Loucy (cell line): ENCODE measurements at regions not wholly inside any gene's neighbourhood (a gene's known extent, or its start where the extent isn't known, plus 50 kb on each side); places are given as distances from the start of the nearest gene placed in this dataset.

Experiments
- H2AFZ ChIP-seq: fragments of 200-600 bp; sonication (generic); 2 replicates; pipeline ENCODE4 v1.6.0; 2016; ENCODE audit warnings: antibody characterized with exemption, mild to moderate bottlenecking, low read length, moderate library complexity
- H3F3A ChIP-seq: fragments of 200-600 bp; 2 replicates; pipeline ENCODE4 v1.6.0; 2016; ENCODE audit warnings: antibody characterized with exemption, low read depth, mild to moderate bottlenecking
- H3K27me3 ChIP-seq: fragments of 200-600 bp; sonication (generic); 2 replicates; pipeline ENCODE4 v1.6.1; 2014; ENCODE audit warnings: low read length, mild to moderate bottlenecking; ENCODE audit not compliant: insufficient read depth, poor library complexity, severe bottlenecking
- H3K36me3 ChIP-seq: fragments of 200-600 bp; sonication (generic); 2 replicates; pipeline ENCODE4 v1.6.1; 2016; ENCODE audit warnings: low read length; ENCODE audit not compliant: insufficient read depth
- H3K4me1 ChIP-seq: fragments of 200-600 bp; sonication (generic); 2 replicates; pipeline ENCODE4 v1.5.1; 2014; ENCODE audit warnings: low read length, mild to moderate bottlenecking; ENCODE audit not compliant: insufficient read depth, poor library complexity, severe bottlenecking
- H3K4me2 ChIP-seq: fragments of 200-600 bp; sonication (generic); 2 replicates; pipeline ENCODE4 v1.6.0; 2014; ENCODE audit warnings: antibody characterized with exemption, low read length, low read depth, mild to moderate bottlenecking; ENCODE audit not compliant: poor library complexity, severe bottlenecking
- H3K4me3 ChIP-seq: fragments of 200-600 bp; sonication (generic); 2 replicates; pipeline ENCODE4 v1.5.1; 2014; ENCODE audit warnings: low read length, mild to moderate bottlenecking, mixed read lengths; ENCODE audit not compliant: poor library complexity, severe bottlenecking
- H3K79me2 ChIP-seq: fragments of 200-600 bp; sonication (generic); 2 replicates; pipeline ENCODE4 v1.6.1; 2014; ENCODE audit warnings: low read length; ENCODE audit not compliant: insufficient read depth
- H3K9ac ChIP-seq: fragments of 200-600 bp; sonication (generic); 2 replicates; pipeline ENCODE4 v1.6.0; 2014; ENCODE audit warnings: mild to moderate bottlenecking, low read depth, low read length, moderate library complexity; ENCODE audit not compliant: poor library complexity, severe bottlenecking
- H3K9me2 ChIP-seq: fragments of 200-600 bp; sonication (generic); replicated peaks from 2 replicates; pipeline ENCODE4 v1.6.1; 2016; ENCODE audit warnings: low read depth, low read length, mixed read lengths
- H3K9me3 ChIP-seq: fragments of 200-600 bp; sonication (generic); 2 replicates; pipeline ENCODE4 v1.6.1; 2014; ENCODE audit warnings: mild to moderate bottlenecking, antibody characterized with exemption, low read length, low read depth; ENCODE audit not compliant: insufficient read depth
- H4K20me1 ChIP-seq: fragments of 200-600 bp; sonication (generic); 2 replicates; pipeline ENCODE4 v1.6.0; 2014; ENCODE audit warnings: antibody characterized with exemption, low read length, mild to moderate bottlenecking; ENCODE audit not compliant: insufficient read depth, poor library complexity, severe bottlenecking
- EZH2phosphoT487 ChIP-seq: fragments of 200-600 bp; IDR thresholded peaks from 2 replicates; pipeline ENCODE4 v1.6.1; 2018; ENCODE audit warnings: antibody characterized with exemption, mild to moderate bottlenecking, moderate library complexity, borderline replicate concordance
- TF ChIP-seq, protein P1 (sequence below): fragments of 200-600 bp; sonication (generic); conservative IDR thresholded peaks from 2 replicates; pipeline ENCODE4 v1.5.1; 2014; ENCODE audit warnings: mild to moderate bottlenecking, antibody characterized with exemption, low read length

DNA sequence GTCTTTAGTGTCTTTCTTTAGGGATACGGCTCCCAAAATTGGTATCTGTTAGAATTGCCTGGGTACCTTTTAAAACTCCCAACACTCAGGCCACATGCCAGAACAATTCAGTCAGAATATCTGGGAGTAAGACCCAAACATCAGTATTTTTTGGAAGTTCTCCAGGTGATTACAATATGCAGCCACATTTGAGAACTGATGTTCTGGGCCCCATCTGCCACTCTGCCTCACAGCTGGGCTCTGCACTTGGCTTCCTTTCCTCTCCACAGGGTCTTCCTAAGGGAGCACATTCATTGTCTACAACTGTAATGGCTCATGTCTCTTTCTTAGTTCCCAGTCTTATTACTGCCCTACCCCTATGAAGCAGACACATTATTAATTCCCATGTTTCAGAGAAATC is 394.5 kb downstream of the MFSD1 start:
- Histone ChIP-seq H3K4me2 (no peak overlapping the region), H3K36me3 (no peaks in the 10 kb centered on the region), H4K20me1 (no peaks in the 10 kb centered on the region), H3F3A (no peaks in the 10 kb centered on the region), H3K9ac (no peak overlapping the region), H3K9me2 (no peaks in the 10 kb centered on the region), H3K4me3 (no peak overlapping the region), H2AFZ (no peak overlapping the region), H3K27me3 (no peaks in the 10 kb centered on the region), H3K4me1 (no peaks in the 10 kb centered on the region), H3K9me3 (no peaks in the 10 kb centered on the region; the same call in 1 of the 2 replicates), H3K79me2 (no peaks in the 10 kb centered on the region)
- no peak for TF ChIP-seq EZH2phosphoT487
- TF ChIP-seq, protein P1, sequence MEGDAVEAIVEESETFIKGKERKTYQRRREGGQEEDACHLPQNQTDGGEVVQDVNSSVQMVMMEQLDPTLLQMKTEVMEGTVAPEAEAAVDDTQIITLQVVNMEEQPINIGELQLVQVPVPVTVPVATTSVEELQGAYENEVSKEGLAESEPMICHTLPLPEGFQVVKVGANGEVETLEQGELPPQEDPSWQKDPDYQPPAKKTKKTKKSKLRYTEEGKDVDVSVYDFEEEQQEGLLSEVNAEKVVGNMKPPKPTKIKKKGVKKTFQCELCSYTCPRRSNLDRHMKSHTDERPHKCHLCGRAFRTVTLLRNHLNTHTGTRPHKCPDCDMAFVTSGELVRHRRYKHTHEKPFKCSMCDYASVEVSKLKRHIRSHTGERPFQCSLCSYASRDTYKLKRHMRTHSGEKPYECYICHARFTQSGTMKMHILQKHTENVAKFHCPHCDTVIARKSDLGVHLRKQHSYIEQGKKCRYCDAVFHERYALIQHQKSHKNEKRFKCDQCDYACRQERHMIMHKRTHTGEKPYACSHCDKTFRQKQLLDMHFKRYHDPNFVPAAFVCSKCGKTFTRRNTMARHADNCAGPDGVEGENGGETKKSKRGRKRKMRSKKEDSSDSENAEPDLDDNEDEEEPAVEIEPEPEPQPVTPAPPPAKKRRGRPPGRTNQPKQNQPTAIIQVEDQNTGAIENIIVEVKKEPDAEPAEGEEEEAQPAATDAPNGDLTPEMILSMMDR, result no peak

DNA sequence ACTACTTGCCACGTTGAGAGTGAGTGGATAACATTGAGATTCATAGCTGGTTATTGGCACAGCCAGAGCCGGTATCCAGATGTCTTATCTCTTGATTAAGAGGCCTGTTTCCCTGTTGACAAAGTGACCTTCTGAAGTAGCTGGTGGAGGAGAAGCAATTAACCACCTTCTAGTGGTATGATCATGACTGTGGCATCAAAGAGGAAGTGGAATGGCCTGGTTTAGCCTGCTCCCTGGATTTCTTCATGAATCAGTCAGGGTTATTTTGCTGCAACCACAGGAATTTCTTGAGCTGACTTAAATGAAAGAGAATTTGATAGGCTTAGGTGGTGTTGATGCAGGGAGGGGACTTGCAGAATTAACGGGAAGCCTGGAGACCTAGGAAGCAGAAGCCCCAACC is 398.3 kb downstream of the MFSD1 start:
- Histone ChIP-seq H3F3A (no peaks in the 10 kb centered on the region), H3K27me3 (no peaks in the 10 kb centered on the region), H3K9me3 (no peaks in the 10 kb centered on the region; the same call in 1 of the 2 replicates), H3K4me1 (no peaks in the 10 kb centered on the region), H3K4me2 (no peak overlapping the region), H3K36me3 (no peaks in the 10 kb centered on the region), H2AFZ (no peak overlapping the region), H3K9ac (no peak overlapping the region), H3K79me2 (no peaks in the 10 kb centered on the region), H4K20me1 (no peaks in the 10 kb centered on the region), H3K9me2 (no peaks in the 10 kb centered on the region), H3K4me3 (no peak overlapping the region)
- TF ChIP-seq EZH2phosphoT487, result no peak
- TF ChIP-seq, protein P1, result no peak

DNA sequence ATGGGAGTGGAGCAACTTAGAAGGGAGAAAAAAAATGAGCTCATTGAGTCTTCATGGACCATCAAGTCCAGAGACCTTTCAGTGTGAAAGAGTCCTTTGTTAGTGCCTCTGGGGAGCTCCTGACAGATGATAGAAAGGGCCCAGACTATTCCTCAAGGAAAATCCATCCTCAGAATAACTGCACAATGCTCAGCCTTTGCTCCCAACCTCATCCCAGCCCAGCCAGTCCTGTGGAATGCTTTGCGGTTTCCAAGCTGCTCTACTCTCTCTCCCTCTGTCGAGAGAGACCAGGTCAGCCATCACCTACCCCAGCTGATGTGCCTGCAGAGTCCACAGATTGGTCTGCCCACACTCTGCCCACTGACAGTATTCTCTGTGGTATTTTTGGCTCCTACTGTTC is 406.2 kb downstream of the MFSD1 start:
- H3F3A ChIP-seq, result no peaks in the 10 kb centered on the region
- H3K36me3 ChIP-seq, result no peaks in the 10 kb centered on the region
- no peaks in the 10 kb centered on the region for H3K9me2 ChIP-seq
- no peak overlapping the region for H3K4me2 ChIP-seq
- no peaks in the 10 kb centered on the region for H3K79me2 ChIP-seq
- no peaks in the 10 kb centered on the region for H3K27me3 ChIP-seq
- no peak overlapping the region for H3K4me3 ChIP-seq
- H3K9ac ChIP-seq, result no peak overlapping the region
- H3K9me3 ChIP-seq, result no peaks in the 10 kb centered on the region
- H2AFZ ChIP-seq, result no peak overlapping the region
- no peaks in the 10 kb centered on the region for H4K20me1 ChIP-seq
- H3K4me1 ChIP-seq, result no peaks in the 10 kb centered on the region
- TF ChIP-seq EZH2phosphoT487, result no peak
- TF ChIP-seq, protein P1, result no peak
